Right lobe of liver (tissue), 4 donors: ENCODE measurements at regions not wholly inside any gene's neighbourhood (a gene's known extent, or its start where the extent isn't known, plus 50 kb on each side); places are given as distances from the start of the nearest gene placed in this dataset.

Experiments
- CTCF ChIP-seq, 4 donors: fragments of 200-600 bp in 3 of 4; fragments of 450-650 bp in 1 of 4; IDR thresholded peaks; one replicate each; pipeline versions ENCODE4 v1.5.1 to v1.8.0; 2016 to 2022; ENCODE audit warnings: antibody characterized with exemption in 4 of 4, mild to moderate bottlenecking in 2 of 4
- POLR2A ChIP-seq: fragments of 450-650 bp; IDR thresholded peaks from one replicate; pipeline ENCODE4 v1.6.1; 2017; ENCODE audit warnings: antibody characterized with exemption, mild to moderate bottlenecking
- donor health status: DM: no; HTN: no; CAD: no.
- donor health status: DM: no; HTN: no; CAD: no.
- donor health status: DM: no; HTN: yes; CAD: no.

- no peak for TF ChIP-seq POLR2A
- TF ChIP-seq CTCF (IDR thresholded peaks at IDR 0.05): no peak
Measured at GRCh38 chr11:12602421-12602820, 71.8 kb upstream of the TEAD1 start.
